ENCODE measurements at regions not wholly inside any gene's neighbourhood (a gene's known extent, or its start where the extent isn't known, plus 50 kb on each side); places are given as distances from the start of the nearest gene placed in this dataset.

DNA sequence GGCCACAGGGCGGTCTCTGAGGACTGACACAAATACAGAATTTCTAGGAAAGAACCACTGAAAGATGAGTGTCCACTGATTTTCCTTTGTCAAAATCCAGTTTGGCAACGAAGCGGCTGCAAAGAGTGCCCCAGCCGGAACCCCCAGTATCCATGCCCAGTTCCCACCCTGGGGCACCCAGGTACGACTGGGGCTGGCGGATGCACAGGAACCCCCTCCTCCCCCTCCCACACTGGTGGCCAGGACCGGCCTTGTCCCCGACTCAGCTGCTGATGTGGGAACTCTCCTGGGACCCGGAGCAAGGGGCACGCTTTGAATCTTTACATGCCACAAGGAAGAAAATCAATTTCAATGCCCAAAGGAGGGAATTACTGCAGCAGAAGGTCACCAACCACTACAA, 220.8 kb upstream of the ZNF507 start:
- no peak overlapping the region for H3K4me3 ChIP-seq (replicated peaks; ENCODE audit: low read depth, low read length)
- H3K27me3 ChIP-seq (replicated peaks; ENCODE audit: control insufficient read depth, insufficient read depth, low read length) = no peaks in the 10 kb centered on the region
- TF ChIP-seq, protein P1, sequence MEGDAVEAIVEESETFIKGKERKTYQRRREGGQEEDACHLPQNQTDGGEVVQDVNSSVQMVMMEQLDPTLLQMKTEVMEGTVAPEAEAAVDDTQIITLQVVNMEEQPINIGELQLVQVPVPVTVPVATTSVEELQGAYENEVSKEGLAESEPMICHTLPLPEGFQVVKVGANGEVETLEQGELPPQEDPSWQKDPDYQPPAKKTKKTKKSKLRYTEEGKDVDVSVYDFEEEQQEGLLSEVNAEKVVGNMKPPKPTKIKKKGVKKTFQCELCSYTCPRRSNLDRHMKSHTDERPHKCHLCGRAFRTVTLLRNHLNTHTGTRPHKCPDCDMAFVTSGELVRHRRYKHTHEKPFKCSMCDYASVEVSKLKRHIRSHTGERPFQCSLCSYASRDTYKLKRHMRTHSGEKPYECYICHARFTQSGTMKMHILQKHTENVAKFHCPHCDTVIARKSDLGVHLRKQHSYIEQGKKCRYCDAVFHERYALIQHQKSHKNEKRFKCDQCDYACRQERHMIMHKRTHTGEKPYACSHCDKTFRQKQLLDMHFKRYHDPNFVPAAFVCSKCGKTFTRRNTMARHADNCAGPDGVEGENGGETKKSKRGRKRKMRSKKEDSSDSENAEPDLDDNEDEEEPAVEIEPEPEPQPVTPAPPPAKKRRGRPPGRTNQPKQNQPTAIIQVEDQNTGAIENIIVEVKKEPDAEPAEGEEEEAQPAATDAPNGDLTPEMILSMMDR (IDR thresholded peaks at IDR 0.05; ENCODE audit: insufficient read depth, low read length, poor library complexity, severe bottlenecking) = no peak
- no peak for DNase-seq (ENCODE audit: extremely low read depth, insufficient read length)
- no peaks in the 10 kb centered on the region for H3K36me3 ChIP-seq (ENCODE audit: control insufficient read depth, insufficient read depth, low read length)

GRCh38 chr19:32129141-32129540, 216.3 kb upstream of the ZNF507 start:
- Histone ChIP-seq H3K27me3 (replicated peaks; ENCODE audit: control insufficient read depth, insufficient read depth, low read length) (no peaks in the 10 kb centered on the region), H3K4me3 (replicated peaks; ENCODE audit: low read depth, low read length) (no peak overlapping the region), H3K36me3 (ENCODE audit: control insufficient read depth, insufficient read depth, low read length) (no peaks in the 10 kb centered on the region)
- no peak for DNase-seq (ENCODE audit: extremely low read depth, insufficient read length)
- TF ChIP-seq, protein P1 (IDR thresholded peaks at IDR 0.05; ENCODE audit: insufficient read depth, low read length, poor library complexity, severe bottlenecking) = no peak

GRCh38 chr19:32130332-32130731, 215.1 kb upstream of the ZNF507 start:
- Histone ChIP-seq H3K27me3 (replicated peaks; ENCODE audit: control insufficient read depth, insufficient read depth, low read length) (no peaks in the 10 kb centered on the region), H3K36me3 (ENCODE audit: control insufficient read depth, insufficient read depth, low read length) (no peaks in the 10 kb centered on the region), H3K4me3 (replicated peaks; ENCODE audit: low read depth, low read length) (no peak overlapping the region)
- DNase-seq (ENCODE audit: extremely low read depth, insufficient read length) = no peak
- TF ChIP-seq, protein P1 (IDR thresholded peaks at IDR 0.05; ENCODE audit: insufficient read depth, low read length, poor library complexity, severe bottlenecking) = no peak

DNA sequence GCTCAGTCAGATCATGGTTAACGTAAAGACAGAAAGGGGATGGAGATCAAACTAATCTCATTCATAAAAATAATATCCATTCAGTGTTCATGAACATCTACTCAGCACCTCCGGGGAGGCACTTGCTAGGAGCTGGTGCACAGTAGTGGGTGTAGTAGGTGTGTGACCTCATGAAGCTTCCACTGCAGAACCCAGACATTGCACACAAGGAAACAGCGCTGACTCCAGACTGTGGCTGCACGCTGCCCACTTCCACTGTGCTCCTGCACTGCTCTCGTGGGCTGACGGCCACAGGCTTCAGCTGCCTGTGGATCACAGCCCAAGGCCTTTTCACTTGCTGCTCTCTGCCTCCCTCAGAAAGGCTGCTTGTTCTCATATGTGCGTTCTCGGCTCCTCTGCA, 214.4 kb upstream of the ZNF507 start:
- Histone ChIP-seq H3K36me3 (ENCODE audit: control insufficient read depth, insufficient read depth, low read length) (no peaks in the 10 kb centered on the region), H3K4me3 (replicated peaks; ENCODE audit: low read depth, low read length) (no peak overlapping the region)
- TF ChIP-seq, protein P1 (IDR thresholded peaks at IDR 0.05; ENCODE audit: insufficient read depth, low read length, poor library complexity, severe bottlenecking) = no peak

GRCh38 chr19:32138416-32138815, 207.0 kb upstream of the ZNF507 start:
- no peaks in the 10 kb centered on the region for H3K27me3 ChIP-seq (replicated peaks; ENCODE audit: control insufficient read depth, insufficient read depth, low read length)
- TF ChIP-seq, protein P1 (IDR thresholded peaks at IDR 0.05; ENCODE audit: insufficient read depth, low read length, poor library complexity, severe bottlenecking) = no peak
- H3K4me3 ChIP-seq (replicated peaks; ENCODE audit: low read depth, low read length) = no peak overlapping the region
- no peaks in the 10 kb centered on the region for H3K36me3 ChIP-seq (ENCODE audit: control insufficient read depth, insufficient read depth, low read length)
- no peak for DNase-seq (ENCODE audit: extremely low read depth, insufficient read length)

More for the DNA sequence above, 214.4 kb upstream of the ZNF507 start:
- DNase-seq (ENCODE audit: extremely low read depth, insufficient read length) = no peak
- H3K27me3 ChIP-seq (replicated peaks; ENCODE audit: control insufficient read depth, insufficient read depth, low read length) = no peaks in the 10 kb centered on the region

DNA sequence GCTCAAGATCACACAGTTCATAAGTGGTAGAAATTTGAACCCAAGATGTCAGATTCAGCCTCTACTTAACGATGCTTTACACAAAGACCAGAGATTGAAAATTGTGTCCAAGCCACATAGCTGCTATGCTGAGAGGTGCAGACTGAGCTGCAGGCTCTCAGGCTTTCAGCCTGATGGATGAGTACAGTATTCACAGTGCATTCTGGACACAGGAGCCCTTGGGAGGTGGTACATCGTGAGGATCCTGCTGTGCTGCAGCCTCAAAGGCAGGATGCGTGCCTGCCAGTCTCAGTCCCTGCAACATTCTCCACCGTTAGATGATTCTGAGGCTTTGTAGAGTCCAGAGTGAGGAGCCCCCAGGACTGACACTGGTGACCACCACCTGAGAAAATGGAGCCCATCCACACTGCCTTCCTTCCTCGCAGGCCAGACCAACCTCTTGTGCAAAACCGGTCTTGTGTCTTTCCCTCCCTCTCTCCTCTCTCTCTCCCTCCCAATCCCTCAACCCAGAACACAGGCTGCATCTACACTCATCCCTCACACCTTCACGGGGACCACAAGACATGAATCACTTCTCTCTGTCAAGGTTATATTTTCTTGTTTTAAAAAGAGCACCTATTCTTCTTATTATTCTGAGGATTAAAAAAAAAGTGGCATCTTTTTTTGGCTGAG, 203.4 kb upstream of the ZNF507 start:
- Histone ChIP-seq H3K4me3 (replicated peaks; ENCODE audit: low read depth, low read length) (no peak overlapping the region), H3K36me3 (ENCODE audit: control insufficient read depth, insufficient read depth, low read length) (no peaks in the 10 kb centered on the region), H3K27me3 (replicated peaks; ENCODE audit: control insufficient read depth, insufficient read depth, low read length) (no peaks in the 10 kb centered on the region)
- TF ChIP-seq, protein P1 (IDR thresholded peaks at IDR 0.05; ENCODE audit: insufficient read depth, low read length, poor library complexity, severe bottlenecking) = no peak
- DNase-seq (ENCODE audit: extremely low read depth, insufficient read length) = no peak
